ENCODE measurements at regions not wholly inside any gene's neighbourhood (a gene's known extent, or its start where the extent isn't known, plus 50 kb on each side); places are given as distances from the start of the nearest gene placed in this dataset.

- TF ChIP-seq CTCF (optimal IDR thresholded peaks at IDR 0.05 in 1 of 3, IDR thresholded peaks at IDR 0.05 in 1 of 3, conservative IDR thresholded peaks at IDR 0.05 in 1 of 3; ENCODE audit: extremely low read depth in 1 of 3, insufficient read depth in 2 of 3, low read length in 3 of 3) (no peak), EZH2 (IDR thresholded peaks at IDR 0.05; ENCODE audit: low read length) (no peak)
Measured at GRCh38 chr21:24076179-24076578, 1531.1 kb downstream of the MRPL39 start.

Data from keratinocyte (primary cell).